Breast epithelium (tissue), 4 donors: ENCODE measurements at regions not wholly inside any gene's neighbourhood (a gene's known extent, or its start where the extent isn't known, plus 50 kb on each side); places are given as distances from the start of the nearest gene placed in this dataset.

ENCODE experiments used
- DNase-seq, 2 donors: peaks; one replicate each; pipeline ENCODE4 v3.0.0-alpha.2; 2019; ENCODE audit warnings: low spot score in 2 of 2
- H3K27ac ChIP-seq, 2 donors: fragments of 200-600 bp; sonication (generic) in 1 of 2; one replicate each; pipeline ENCODE4 v1.5.1; 2016 to 2019; ENCODE audit warnings: mild to moderate bottlenecking in 1 of 2
- H3K27me3 ChIP-seq, 2 donors: fragments of 200-600 bp; sonication (generic) in 1 of 2; one replicate each; pipeline versions ENCODE4 v1.5.1 to v1.6.0; 2017 to 2019; ENCODE audit warnings: control low read depth in 1 of 2, mild to moderate bottlenecking in 1 of 2
- H3K36me3 ChIP-seq: fragments of 200-600 bp; one replicate; pipeline ENCODE4 v1.5.1; 2019
- H3K4me1 ChIP-seq, 2 donors: fragments of 200-600 bp; sonication (generic); one replicate each; pipeline ENCODE4 v1.5.1; 2016 to 2019; ENCODE audit warnings: control low read depth in 1 of 2
- H3K4me3 ChIP-seq, 3 donors: fragments of 200-600 bp; sonication (generic); 1 replicate in 2 of 3; 2 replicates in 1 of 3; pipeline ENCODE4 v1.5.1; 2016 to 2019; ENCODE audit warnings: mild to moderate bottlenecking in 3 of 3, moderate library complexity in 2 of 3
- H3K9me3 ChIP-seq, 2 donors: fragments of 200-600 bp; sonication (generic) in 1 of 2; one replicate each; pipeline ENCODE4 v1.5.1; 2016 to 2019; ENCODE audit warnings: control low read depth in 1 of 2
- POLR2A ChIP-seq: fragments of 450-650 bp; IDR thresholded peaks from one replicate; pipeline ENCODE4 v1.6.1; 2016; ENCODE audit warnings: antibody characterized with exemption, mild to moderate bottlenecking, moderate library complexity
- POLR2AphosphoS5 ChIP-seq, 3 donors: sonication (generic); formaldehyde crosslinking; IDR thresholded peaks; one replicate each; pipeline ENCODE4 v1.6.1; 2017; ENCODE audit warnings: antibody characterized with exemption in 3 of 3
- intact Hi-C: fragments of 100-400 bp; cut with DNase I; formaldehyde crosslinking; loops from one replicate; pipeline ENCODE4 v1.15.1; 2023; ENCODE audit warnings: low total_unique reads
- TF ChIP-seq, protein P1 (sequence below), 3 donors: fragments of 450-650 bp; IDR thresholded peaks; one replicate each; pipeline ENCODE4 v1.5.1; 2016 to 2017; ENCODE audit warnings: antibody characterized with exemption in 3 of 3, mild to moderate bottlenecking in 3 of 3, moderate library complexity in 3 of 3

DNA sequence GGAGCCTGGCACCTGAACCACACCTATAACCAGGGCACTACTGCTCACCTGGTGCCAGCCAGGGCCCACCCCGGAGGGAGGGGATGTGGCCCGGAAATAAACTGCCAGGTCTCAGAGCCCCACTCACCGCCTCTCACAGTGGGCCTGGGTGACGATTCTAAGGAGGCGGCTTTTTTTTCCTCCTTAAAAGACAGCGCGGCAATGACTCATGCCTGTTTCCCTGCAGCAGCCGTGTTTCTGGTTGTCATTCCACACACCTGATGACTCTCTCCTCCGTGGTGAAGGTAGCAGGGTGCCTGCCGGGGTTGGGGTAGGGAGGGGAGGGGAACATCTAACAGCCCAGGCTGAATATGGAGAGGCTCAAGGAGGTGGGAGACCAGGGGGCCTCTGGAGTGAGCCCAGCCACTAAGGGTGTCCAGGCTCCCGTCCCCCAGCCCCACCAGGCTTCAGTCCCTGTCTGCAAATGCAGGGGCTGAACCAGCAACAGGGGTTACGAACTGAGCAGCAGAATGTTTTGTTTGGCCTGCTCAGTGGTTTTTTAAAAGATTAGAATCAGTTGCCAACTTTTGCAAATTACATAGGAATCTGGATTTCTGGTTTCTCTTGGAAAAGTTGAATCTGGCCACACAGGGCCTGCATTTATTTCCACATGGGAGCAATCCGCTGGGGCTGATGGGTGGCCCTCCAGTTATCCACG, 127.3 kb upstream of the LINGO1 start:
- DNase-seq = no peak
- Histone ChIP-seq H3K4me1 (no peaks in the 10 kb centered on the region), H3K36me3 (no peaks in the 10 kb centered on the region), H3K27me3 (peaks cover 0 to 14% of the 10 kb centered on the region in 2 donors), H3K27ac (no peak overlapping the region), H3K9me3 (no peaks in the 10 kb centered on the region), H3K4me3 (no peak overlapping the region)
- intact Hi-C loops = no loop called here
- TF ChIP-seq POLR2A (no peak), POLR2AphosphoS5 (IDR thresholded peaks at IDR 0.05) (no peak)
- TF ChIP-seq, protein P1, sequence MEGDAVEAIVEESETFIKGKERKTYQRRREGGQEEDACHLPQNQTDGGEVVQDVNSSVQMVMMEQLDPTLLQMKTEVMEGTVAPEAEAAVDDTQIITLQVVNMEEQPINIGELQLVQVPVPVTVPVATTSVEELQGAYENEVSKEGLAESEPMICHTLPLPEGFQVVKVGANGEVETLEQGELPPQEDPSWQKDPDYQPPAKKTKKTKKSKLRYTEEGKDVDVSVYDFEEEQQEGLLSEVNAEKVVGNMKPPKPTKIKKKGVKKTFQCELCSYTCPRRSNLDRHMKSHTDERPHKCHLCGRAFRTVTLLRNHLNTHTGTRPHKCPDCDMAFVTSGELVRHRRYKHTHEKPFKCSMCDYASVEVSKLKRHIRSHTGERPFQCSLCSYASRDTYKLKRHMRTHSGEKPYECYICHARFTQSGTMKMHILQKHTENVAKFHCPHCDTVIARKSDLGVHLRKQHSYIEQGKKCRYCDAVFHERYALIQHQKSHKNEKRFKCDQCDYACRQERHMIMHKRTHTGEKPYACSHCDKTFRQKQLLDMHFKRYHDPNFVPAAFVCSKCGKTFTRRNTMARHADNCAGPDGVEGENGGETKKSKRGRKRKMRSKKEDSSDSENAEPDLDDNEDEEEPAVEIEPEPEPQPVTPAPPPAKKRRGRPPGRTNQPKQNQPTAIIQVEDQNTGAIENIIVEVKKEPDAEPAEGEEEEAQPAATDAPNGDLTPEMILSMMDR (IDR thresholded peaks at IDR 0.05) = no peak

DNA sequence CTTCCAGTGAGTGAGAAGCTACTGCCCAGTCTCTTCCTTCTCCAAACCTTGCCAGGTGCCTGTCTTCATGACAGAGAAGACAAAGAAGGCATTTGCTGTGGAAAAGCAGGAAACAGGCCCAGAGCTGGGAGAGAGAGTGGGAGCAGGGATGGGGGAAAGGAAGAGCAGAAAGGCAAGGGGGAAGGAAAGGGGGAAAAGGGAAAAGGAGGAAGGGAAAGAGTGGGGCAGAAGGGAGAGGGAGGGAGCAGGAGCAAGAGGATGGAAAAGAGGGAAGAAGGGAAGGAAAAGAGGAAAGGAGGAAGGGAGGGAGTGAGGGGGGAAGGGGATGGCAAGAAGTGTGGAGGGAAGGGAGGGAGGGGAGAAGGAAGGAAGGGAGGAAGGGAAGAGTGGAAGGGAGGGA, 121.2 kb upstream of the LINGO1 start:
- Histone ChIP-seq H3K9me3 (no peaks in the 10 kb centered on the region), H3K27ac (no peak overlapping the region), H3K36me3 (no peaks in the 10 kb centered on the region), H3K27me3 (no peaks in the 10 kb centered on the region), H3K4me3 (no peak overlapping the region), H3K4me1 (no peaks in the 10 kb centered on the region)
- no peak for DNase-seq
- TF ChIP-seq POLR2AphosphoS5 (IDR thresholded peaks at IDR 0.05) = no peak
- no peak for TF ChIP-seq POLR2A
- TF ChIP-seq, protein P1 (IDR thresholded peaks at IDR 0.05) = no peak
- intact Hi-C loops = no loop called here

DNA sequence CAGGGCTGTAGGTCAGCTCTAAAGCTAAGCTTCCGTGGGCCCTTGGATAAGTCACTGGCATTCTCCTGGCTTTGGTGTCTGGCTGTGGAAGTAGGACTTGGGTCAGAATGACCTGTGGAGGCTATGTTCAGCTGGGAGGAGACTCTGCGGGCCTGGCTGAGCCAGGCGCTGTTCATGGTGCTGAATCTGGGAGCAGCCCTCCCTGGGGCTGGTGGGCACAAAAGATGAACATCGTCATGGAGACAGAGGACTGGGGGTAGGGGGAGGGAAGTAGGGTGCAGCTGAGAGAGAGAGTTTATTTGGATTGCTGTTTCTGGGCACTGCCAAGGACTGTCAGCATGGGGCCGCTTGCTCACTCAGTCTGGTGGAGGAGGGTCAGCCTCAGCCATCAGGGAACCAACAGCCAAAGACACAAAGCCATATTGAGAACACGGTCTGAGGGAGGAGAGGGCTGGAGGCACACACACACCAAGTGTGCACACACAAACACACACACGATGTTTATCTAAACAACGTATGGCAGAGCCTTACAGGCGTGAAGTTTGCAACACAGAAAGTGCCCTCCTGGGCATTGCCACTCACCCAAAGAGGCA, 120.7 kb upstream of the LINGO1 start:
- no peak for DNase-seq
- no peak for TF ChIP-seq POLR2AphosphoS5 (IDR thresholded peaks at IDR 0.05)
- TF ChIP-seq, protein P1 (IDR thresholded peaks at IDR 0.05) = no peak
- no peak for TF ChIP-seq POLR2A
- Histone ChIP-seq H3K4me1 (no peaks in the 10 kb centered on the region), H3K9me3 (no peaks in the 10 kb centered on the region), H3K27me3 (no peaks in the 10 kb centered on the region), H3K27ac (no peak overlapping the region), H3K4me3 (no peak overlapping the region), H3K36me3 (no peaks in the 10 kb centered on the region)
- intact Hi-C loops = no loop called here

DNA sequence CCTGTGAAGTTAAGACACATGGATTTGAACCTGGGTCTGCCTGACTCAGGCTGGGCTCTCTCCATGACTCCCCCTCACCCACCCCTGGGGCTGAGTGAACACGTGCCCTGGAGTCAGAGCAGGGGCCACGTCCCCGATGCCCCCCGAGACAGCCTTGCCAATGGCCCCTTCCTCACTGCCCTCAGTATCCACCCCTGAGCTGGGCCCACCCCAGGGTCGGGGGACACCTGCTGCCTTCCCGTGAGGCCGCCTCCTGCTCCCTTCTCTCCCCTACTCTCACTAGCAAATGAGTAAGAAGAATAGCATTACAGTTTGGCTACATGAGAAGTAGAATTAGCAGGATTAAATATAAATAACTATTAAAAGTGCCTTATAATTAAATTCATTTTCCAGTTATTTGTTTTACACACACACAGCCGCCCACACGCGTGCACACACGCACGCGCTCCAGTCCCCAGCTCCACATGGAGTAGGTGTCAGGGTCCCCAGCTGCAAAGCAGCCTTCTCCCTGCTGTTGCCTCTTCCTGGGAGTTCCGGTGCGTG, 117.4 kb upstream of the LINGO1 start:
- Histone ChIP-seq H3K9me3 (no peaks in the 10 kb centered on the region), H3K4me3 (no peak overlapping the region), H3K4me1 (no peaks in the 10 kb centered on the region), H3K27ac (no peak overlapping the region), H3K36me3 (no peaks in the 10 kb centered on the region), H3K27me3 (no peaks in the 10 kb centered on the region)
- TF ChIP-seq POLR2AphosphoS5 (IDR thresholded peaks at IDR 0.05) (no peak), POLR2A (no peak)
- TF ChIP-seq, protein P1 (IDR thresholded peaks at IDR 0.05) = no peak
- intact Hi-C loops = no loop called here
- DNase-seq = no peak

DNA sequence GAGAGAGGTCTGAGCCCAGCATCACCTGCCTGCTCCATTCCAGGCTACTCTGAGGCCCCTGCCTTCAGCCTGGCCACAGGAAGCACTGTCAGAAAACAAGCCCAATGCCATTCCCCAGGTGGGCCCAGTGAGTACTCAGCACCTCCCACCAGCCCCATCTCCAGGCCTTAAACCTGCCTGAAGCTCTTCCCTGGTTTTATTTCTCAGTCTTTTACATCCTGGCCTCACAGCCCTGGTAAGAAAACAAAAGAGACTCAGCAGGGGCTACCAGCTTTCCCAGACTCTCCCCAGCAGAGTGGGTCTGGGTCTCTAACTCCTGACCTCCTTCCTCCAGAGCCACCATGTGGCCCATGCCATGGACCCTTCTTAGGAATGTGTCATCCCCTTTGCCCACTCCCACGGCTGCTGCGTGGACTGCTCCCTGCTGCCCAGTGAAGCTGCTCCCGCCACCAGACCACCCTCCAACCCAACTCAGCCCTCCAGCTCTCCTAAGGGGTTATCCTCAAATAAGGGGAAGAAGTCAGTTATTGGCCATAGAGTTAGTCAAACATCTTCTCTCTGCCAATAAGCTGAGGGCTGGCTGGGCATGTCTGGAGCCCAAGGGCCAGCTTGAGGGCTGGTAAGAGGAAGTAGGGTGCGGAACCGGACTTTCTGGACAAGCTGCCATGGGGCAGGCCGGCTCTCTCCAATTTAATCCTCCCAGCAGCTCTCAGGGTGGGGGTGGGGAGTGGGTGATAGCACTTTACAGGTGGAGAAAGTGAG, 116.7 kb upstream of the LINGO1 start:
- Histone ChIP-seq H3K27ac (no peak overlapping the region), H3K36me3 (no peaks in the 10 kb centered on the region), H3K4me3 (no peak overlapping the region), H3K9me3 (no peaks in the 10 kb centered on the region), H3K27me3 (peaks cover 0 to 1% of the 10 kb centered on the region in 2 donors), H3K4me1 (no peaks in the 10 kb centered on the region)
- intact Hi-C loops = no loop called here
- no peak for DNase-seq
- TF ChIP-seq, protein P1 (IDR thresholded peaks at IDR 0.05) = no peak
